Ramos (cell line): ENCODE measurements at regions not wholly inside any gene's neighbourhood (a gene's known extent, or its start where the extent isn't known, plus 50 kb on each side); places are given as distances from the start of the nearest gene placed in this dataset.
"Not testable (repeated sequence)": the region's sequence is repeated elsewhere in the genome, so short reads cannot be mapped to it uniquely, and the experiment has no call there.

ENCODE experiments used
- in situ Hi-C: fragments of 300-500 bp; cut with MboI; formaldehyde crosslinking; loops from one replicate; pipeline ENCODE4 v1.14.3; 2022; ENCODE audit warnings: low sequenced_read_pairs; ENCODE audit not compliant: unreplicated experiment

DNA sequence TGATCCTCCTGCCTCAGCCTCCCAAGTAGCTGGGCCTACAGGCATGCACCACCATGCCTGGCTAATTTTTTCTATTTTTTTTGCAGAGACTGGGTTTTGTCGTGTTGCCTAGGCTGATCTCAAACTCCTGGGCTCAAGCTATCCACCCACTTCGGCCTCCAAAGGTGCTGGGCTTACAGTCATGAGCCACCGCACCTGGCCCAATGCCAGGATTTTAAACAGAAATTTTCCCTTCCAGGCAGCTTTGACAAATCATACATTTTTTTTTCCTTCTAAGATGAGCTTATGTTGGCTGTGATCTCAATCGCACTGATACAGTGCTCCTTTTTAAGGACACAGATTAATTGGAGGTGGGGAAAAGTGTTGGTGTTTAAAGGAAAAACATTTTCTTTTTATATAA lies 73.2 kb upstream of the CD2AP start:
- in situ Hi-C loops, result loop anchor here (25.0 kb wide), 2 partner anchors 208 to 333 kb away; no protein-coding TSS in a partner anchor

DNA sequence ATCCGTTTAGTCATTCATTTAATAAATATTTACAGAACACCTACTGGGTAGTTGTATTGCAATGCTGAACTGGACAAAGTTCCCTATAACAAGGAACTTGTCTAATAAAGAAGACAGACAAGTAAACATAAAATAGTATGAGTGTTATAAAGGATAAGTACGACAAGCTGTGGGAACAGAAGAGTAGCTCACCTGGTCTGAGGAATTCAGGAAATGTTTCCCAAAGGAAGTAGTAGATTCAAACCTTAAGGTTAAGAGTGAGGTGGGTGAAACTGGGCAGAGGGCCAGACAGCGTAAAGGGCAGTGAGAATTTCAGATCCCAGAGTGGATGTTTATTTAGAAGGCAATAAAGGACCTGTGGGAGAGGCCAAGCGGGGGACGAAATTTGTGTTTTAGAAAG lies 72.3 kb upstream of the CD2AP start:
- in situ Hi-C loops, result loop anchor here (25.0 kb wide), 2 partner anchors 207 to 332 kb away; no protein-coding TSS in a partner anchor

DNA sequence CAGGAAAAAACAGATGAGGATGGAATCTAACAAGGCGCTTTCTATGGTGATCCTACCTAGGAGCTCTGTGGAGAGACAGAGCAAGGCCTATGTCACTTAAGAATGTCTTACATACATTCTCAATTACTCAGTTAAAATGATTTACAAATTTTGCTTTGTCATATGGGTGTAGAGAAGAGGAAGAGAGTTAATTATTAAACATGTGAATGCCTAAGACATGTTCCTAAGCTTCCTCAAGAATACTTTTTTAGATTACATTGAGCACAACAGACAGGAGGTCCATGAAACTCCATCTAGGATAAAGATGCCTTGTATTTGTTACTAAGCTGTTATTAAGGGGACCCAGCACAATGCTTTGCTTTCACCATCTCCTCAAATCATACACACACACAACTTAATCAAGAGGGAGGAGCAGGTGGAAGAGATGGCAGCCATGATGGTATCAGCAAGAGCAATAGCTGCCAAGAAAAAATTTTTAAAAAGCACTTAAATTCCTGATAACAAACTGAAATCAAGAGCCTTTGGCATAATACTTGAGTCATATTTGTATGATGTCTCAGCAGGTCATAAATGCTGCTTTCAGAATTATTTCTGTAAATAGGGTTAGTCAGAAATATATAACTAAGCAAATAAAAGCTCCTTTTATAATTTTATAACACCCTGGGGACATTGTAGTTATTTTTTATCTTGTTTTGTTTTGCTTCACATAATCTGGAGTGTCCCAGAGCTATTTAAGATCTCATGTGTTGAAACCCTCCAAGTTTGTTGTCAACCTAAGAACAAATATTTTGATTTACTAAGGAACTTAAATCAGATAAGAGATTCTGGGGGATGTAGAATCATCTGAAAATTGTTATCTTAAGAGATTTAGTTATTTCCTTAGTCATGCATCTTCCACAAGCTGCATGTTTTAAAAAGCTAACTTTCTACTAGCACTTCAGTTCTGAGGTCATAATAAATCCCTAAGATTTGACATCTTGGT lies 70.0 kb upstream of the CD2AP start:
- in situ Hi-C loops, result loop anchor here (25.0 kb wide), 2 partner anchors 205 to 330 kb away; no protein-coding TSS in a partner anchor

DNA sequence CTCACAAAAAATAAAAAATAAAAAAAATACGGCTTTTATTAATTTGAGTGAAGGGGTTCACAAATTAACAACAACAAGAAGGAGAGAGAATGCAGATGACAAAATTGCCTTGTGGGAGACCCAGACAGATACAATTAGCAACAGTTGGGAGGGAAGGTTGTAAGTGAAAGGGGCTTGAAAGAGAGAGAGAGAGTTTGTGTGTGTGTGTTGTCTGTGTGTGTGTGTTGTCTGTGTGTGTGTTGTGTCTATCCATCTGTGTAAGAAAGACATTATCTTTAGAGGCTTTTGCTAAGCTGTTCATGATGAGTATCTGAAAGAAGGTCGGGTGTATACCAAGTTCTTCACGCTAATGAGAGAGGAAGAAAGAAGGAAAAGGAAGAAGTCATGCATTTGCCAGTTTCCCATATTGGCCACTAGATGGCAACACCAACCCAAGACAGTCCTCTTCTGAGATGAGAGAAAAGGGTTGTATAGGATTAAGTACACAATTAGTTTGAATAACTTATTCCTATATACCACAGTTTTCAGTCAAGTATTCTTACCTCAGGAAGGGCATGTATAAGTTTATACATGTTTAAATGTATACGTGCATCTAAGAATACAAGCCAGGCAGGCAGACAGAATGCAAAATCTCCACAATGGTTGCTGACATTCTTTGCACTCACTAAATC lies 63.7 kb upstream of the CD2AP start:
- in situ Hi-C loops, result loop anchor here (25.0 kb wide), 2 partner anchors 198 to 323 kb away; no protein-coding TSS in a partner anchor

DNA sequence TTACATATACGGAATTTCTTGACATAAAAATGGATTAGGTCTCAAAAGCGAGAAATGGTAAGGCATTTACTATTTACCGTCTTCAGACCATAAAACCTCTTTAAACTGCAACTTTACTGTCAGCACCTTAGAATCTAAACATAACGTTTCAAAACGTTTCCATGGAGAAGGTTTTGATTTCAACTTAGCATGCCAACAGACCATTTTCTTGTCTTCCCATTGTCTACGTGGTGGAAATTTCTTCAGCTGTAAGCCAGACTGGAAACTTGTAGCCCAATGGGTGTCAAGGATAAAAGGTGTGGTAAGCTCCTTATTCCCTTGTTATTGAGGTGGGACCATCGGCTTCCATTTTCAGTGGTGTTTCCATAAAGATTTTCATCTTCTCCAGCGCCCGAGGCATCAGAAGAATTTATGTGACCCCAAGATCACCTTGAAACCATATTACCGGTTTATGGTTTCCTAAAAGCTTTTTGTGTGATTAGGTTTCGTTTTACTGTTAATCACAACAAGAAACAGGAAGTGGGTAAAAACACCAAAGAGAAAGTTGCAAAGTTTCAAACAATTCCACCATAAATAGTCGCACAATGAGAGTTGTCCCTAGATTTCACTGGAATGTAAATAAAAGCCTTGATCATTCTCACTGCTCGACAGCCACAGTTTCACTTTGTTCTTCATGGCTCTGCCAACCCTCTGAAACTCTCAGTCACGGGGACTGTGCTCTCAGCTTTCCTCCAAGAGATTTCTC lies 63.0 kb upstream of the CD2AP start:
- in situ Hi-C loops, result loop anchor here (25.0 kb wide), 2 partner anchors 198 to 323 kb away; no protein-coding TSS in a partner anchor

DNA sequence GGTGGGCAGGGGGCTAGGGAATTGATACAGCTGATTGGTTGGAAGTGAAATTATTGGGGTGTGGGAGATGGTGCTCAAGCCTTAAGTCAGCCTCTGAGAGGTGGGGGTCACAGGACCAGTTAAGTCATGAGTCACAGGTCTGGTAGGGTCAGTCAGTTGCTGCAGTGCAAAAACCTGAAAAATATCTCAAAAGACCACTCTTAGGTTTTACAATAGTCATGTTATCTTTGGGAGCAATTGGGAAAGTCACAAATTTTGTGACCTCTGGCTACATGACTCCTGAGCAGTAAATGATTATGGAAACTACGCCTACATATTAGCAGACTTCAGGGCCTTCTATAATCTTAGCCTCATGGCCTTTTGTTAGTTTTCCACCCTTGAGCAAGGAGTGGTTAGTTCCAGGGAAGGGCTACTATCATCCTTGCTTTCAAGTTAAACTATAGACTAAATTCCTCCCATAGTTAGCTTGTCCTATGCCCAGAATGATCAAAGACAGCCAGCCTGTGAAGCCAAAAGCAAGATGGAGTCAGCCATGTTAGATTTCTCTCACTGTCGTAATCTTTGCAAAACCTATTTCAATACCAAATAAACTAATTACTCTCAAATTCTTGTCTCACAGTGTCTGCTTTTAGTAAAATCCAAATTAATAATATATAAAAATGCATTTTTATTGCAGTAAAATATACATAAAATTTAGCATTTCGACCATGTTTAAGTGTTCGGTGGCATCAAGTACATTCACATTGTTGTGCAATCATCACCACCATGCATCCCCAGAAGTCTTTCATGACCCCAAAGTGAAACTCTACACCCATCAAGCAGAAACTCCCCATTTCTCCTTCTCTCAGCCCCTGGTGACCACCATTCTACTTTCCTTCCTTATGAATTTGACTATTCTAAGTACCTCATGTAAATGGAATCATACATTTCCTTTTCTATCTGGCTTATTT lies 60.9 kb upstream of the CD2AP start:
- in situ Hi-C loops, result loop anchor here (25.0 kb wide), 2 partner anchors 196 to 321 kb away; no protein-coding TSS in a partner anchor

DNA sequence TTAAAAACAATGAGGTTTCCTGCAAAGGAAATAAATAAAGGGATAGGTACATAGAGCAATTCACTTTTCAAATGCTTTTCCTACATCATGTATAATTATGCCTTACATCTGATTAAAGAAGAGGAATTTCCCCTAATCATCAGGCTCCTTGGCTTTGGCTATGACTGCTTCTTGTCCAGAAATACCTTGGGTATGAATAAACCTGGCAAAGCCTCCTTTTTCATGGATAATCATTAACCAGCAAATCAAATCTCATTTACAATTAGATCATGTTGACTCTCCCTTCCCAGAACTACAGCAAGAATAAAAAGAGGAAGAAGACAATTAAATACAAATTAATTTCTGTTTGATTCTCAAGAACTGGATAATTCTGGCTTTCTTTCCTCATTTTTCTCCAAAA lies 58.0 kb upstream of the CD2AP start:
- in situ Hi-C loops, result loop anchor here (25.0 kb wide), 2 partner anchors 193 to 318 kb away; no protein-coding TSS in a partner anchor

DNA sequence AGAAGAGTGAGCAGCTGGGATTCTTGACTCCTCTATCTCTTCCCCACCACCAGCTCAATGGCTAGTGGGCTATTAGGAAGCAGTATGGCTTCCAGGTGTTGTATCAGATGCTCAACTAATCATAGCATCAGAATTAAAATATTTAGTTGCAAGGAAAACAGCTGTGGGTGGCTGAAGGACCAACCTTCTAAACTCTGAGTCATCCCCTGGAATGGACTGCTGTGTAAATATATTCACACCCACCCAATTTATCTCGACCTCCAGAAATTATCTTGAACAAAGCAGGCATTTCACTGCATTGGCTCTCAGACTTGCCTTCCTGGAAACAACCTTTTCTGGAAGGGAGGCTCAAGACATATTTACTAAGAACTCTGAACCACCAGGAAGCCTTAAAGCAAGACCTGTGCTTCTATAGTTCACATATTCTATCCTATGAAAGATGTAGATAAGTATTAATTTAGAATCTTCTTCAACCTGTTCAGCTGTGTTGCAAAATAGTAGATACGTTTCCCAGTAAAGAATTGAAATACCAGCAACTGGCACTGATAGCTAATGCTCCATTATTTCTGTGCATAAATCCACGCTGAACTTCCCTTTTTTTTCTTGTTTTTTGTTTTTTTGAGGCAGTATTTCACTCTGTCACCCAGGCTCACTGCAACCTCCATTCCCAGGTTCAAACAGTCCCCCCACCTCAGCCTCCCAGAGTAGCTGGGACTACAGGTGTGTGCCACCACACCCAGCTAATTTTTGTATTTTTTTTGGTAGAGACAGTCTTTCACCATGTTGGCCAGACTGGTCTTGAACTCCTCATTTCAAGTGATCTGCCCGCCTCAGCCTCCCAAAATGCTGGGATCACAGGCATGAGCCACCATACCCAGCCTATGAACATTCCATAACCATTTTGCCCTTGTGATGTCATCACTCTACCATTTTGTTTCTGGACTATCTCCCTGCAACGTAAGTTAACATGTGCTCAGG lies 56.9 kb upstream of the CD2AP start:
- in situ Hi-C loops, result loop anchor here (25.0 kb wide), 2 partner anchors 192 to 317 kb away; no protein-coding TSS in a partner anchor

DNA sequence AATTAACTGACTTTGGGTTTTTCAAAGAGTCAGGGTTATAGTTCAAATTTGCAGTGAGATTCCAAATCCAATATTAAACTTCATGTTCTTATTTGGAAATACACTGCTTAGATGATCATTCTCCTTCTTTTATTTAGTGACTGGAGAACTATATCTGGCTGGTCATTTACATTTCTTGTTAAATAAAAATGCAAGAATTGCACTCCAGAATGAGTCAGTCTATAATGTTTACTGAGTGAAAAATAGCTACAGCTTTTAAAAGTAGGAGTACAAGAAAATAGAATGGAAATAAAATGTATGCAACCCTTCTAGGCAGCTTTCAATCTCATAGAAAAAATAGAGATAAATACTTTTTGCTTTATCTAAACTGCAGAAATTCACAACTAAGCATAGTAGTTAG lies 54.5 kb upstream of the CD2AP start:
- in situ Hi-C loops, result loop anchor here (25.0 kb wide), 2 partner anchors 189 to 314 kb away; no protein-coding TSS in a partner anchor

DNA sequence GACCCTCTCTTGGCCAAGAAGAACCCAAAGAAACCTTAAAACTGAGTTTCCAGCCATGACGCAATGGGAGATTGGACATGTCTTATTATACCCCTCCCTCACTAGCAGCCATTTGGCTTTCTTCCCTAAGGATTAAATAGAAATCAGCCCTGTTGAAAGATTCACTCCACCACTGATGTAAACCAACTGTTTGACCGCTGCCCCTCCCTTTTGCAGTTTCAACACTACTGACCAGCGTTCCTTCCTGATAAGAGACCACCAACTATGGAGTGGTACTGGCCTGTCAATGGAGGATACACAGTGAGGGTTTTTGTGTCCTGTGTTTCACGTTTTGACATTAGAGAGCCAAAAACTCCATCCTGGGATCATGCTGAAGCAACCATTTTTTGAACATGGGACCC lies 53.2 kb upstream of the CD2AP start:
- in situ Hi-C loops, result loop anchor here (25.0 kb wide), 2 partner anchors 188 to 313 kb away; no protein-coding TSS in a partner anchor

DNA sequence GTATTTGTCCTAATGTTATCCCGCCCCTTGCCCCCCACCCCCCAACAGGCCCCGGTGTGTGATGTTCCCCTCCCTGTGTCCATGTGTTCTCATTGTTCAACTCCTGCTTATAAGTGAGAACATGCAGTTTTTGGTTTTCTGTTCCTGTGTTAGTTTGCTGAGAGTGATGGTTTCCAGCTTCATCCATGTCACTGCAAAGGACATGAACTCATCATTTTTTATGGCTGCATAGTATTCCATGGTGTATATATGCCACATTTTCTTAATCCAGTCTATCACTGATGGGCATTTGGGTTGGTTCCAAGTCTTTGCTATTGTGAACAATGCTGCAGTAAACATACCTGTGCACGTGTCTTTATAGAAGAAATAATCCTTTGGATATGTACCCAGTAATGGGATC lies 51.9 kb upstream of the CD2AP start:
- in situ Hi-C loops, result not testable (repeated sequence)

DNA sequence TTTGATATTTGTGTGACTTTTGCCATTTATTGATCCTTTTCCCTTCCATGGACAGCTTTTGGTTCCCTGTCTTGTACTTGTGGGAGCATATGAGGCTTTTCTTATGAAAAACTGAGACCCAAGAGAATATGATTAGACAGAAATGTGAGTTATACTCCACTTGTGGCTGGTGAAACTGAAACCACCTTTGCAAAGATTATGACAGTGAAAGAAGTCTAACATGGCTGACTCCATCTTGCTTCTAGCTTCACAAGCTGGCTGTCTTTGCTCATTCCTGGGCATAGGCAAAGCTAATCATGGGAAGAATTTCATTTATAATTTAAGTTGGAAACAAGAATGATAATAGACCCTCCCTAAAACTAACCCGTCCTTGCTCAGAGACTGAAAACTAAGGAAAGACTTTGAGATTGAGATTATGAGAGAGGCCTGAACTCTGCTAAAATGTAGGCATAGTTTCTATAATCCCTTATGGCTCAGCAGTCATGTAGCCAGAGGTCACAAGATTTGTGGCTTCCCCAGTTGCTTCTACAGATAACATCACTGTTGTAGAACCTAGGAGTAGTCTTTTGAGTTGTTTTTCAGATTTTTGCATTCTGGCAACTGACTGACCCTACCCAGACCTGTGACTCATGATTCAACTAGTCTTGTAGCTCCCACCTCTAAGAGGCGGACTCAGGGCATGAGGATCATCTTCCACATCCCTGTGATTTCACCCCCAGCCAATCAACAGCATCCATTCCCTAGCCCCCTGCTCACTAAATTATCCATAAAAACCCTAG lies 50.9 kb upstream of the CD2AP start:
- in situ Hi-C loops, result no loop called here

DNA sequence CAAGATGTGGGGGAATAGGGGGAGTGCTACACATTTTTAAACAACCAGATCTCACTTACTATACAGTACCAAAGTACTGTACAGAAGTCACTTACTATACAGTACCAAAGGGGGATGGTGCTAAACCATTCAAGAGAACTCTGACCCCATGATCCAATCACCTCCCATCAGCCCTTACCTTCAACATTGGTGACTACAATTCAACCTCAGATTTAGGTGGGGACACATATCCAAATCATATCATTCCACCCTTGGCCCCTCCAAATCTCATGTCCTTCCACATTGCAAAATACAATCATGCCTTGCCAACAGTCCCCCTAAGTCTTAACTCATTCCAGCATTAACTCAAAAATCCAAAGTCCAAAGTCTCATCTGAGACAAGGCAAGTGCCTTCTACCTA lies 49.9 kb upstream of the CD2AP start:
- in situ Hi-C loops, result no loop called here
